ENCODE measurements at regions not wholly inside any gene's neighbourhood (a gene's known extent, or its start where the extent isn't known, plus 50 kb on each side); places are given as distances from the start of the nearest gene placed in this dataset.

DNA sequence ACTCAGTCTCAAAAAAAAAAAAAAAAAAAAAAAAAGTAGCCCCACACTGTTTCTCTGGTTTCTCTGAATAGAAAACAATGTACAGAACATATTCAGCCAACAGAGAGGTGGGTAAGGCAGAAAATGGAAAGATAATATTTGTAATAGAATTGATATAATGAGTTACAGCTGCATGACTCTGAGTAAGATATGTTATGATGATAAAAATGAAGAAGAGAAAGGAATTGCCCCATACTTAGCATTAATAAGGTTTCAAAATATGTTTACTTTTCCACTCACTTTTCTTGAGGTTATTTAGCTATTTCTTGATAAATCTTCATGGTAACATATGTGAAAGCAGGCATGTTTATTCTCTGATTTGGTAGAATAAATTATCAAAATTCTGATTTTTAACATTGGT lies 100.9 kb upstream of the ROBO2 start:
- TF ChIP-seq, protein P1, sequence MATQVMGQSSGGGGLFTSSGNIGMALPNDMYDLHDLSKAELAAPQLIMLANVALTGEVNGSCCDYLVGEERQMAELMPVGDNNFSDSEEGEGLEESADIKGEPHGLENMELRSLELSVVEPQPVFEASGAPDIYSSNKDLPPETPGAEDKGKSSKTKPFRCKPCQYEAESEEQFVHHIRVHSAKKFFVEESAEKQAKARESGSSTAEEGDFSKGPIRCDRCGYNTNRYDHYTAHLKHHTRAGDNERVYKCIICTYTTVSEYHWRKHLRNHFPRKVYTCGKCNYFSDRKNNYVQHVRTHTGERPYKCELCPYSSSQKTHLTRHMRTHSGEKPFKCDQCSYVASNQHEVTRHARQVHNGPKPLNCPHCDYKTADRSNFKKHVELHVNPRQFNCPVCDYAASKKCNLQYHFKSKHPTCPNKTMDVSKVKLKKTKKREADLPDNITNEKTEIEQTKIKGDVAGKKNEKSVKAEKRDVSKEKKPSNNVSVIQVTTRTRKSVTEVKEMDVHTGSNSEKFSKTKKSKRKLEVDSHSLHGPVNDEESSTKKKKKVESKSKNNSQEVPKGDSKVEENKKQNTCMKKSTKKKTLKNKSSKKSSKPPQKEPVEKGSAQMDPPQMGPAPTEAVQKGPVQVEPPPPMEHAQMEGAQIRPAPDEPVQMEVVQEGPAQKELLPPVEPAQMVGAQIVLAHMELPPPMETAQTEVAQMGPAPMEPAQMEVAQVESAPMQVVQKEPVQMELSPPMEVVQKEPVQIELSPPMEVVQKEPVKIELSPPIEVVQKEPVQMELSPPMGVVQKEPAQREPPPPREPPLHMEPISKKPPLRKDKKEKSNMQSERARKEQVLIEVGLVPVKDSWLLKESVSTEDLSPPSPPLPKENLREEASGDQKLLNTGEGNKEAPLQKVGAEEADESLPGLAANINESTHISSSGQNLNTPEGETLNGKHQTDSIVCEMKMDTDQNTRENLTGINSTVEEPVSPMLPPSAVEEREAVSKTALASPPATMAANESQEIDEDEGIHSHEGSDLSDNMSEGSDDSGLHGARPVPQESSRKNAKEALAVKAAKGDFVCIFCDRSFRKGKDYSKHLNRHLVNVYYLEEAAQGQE (IDR thresholded peaks at IDR 0.05; ENCODE audit: low read depth) = no peak
- no peak for TF ChIP-seq RAD21 (IDR thresholded peaks at IDR 0.05; ENCODE audit: low read depth)
- TF ChIP-seq TCF12 (IDR thresholded peaks at IDR 0.05; ENCODE audit: low read depth) = no peak
- no peak for TF ChIP-seq USF1 (IDR thresholded peaks at IDR 0.05)
- no peak for TF ChIP-seq NFIC (IDR thresholded peaks at IDR 0.05)
- TF ChIP-seq CEBPB (IDR thresholded peaks at IDR 0.05) = no peak
- no peak for TF ChIP-seq YY1 (IDR thresholded peaks at IDR 0.05; ENCODE audit: low read depth)
- TF ChIP-seq CREB1 (IDR thresholded peaks at IDR 0.05; ENCODE audit: low read depth) = no peak
- TF ChIP-seq FOXM1 (IDR thresholded peaks at IDR 0.05; ENCODE audit: borderline replicate concordance, low read depth) = no peak
- TF ChIP-seq EGR1 (IDR thresholded peaks at IDR 0.05) = no peak
- no peak for TF ChIP-seq TAF1 (IDR thresholded peaks at IDR 0.05; ENCODE audit: low read depth)
- no peak for TF ChIP-seq ZBTB7A (IDR thresholded peaks at IDR 0.05; ENCODE audit: low read depth)

DNA sequence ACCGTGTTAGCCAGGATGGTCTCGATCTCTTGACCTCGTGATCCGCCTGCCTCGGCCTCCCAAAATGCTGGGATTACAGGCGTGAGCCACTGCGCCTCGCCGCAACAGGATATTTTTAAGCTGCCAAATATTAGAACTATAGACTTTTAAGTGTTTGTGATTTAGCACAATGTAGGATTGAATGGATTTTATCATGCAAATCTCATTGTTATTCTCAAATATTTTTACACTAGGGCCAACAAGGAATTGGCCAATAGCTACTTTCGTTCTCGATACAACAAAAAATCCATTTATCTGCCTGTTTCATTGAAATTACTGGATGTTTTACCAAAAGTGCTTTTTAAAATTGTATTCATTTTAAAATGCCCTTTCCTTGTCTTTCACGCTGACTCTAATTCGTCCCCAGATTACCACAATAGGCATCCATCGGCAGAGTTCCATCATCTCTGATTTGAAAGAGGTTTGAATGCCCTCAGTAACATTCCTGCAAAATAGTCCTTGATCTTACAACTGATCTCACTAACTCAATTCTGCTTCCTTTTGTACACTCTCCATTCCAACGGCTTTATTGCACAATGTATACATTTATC lies 99.6 kb upstream of the ROBO2 start:
- no peak for TF ChIP-seq RAD21 (IDR thresholded peaks at IDR 0.05; ENCODE audit: low read depth)
- no peak for TF ChIP-seq TAF1 (IDR thresholded peaks at IDR 0.05; ENCODE audit: low read depth)
- TF ChIP-seq FOXM1 (IDR thresholded peaks at IDR 0.05; ENCODE audit: borderline replicate concordance, low read depth) = no peak
- TF ChIP-seq TEAD4 (IDR thresholded peaks at IDR 0.05) = no peak
- no peak for TF ChIP-seq CEBPB (IDR thresholded peaks at IDR 0.05)

- TF ChIP-seq, protein P2, sequence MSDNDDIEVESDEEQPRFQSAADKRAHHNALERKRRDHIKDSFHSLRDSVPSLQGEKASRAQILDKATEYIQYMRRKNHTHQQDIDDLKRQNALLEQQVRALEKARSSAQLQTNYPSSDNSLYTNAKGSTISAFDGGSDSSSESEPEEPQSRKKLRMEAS (IDR thresholded peaks at IDR 0.05) = no peak
- TF ChIP-seq CEBPB (IDR thresholded peaks at IDR 0.05) (no peak), TAF1 (IDR thresholded peaks at IDR 0.05; ENCODE audit: low read depth) (no peak), ZBTB7A (IDR thresholded peaks at IDR 0.05; ENCODE audit: low read depth) (no peak), USF1 (IDR thresholded peaks at IDR 0.05) (no peak), NFIC (IDR thresholded peaks at IDR 0.05) (no peak), TEAD4 (IDR thresholded peaks at IDR 0.05) (no peak), EP300 (IDR thresholded peaks at IDR 0.05; ENCODE audit: borderline replicate concordance) (no peak), TCF12 (IDR thresholded peaks at IDR 0.05; ENCODE audit: low read depth) (no peak), CREB1 (IDR thresholded peaks at IDR 0.05; ENCODE audit: low read depth) (no peak), RAD21 (IDR thresholded peaks at IDR 0.05; ENCODE audit: low read depth) (no peak)
- TF ChIP-seq, protein P1 (IDR thresholded peaks at IDR 0.05; ENCODE audit: low read depth) = no peak
These were observed 98.5 kb upstream of the ROBO2 start for GRCh38 chr3:76941376-76941775.

DNA sequence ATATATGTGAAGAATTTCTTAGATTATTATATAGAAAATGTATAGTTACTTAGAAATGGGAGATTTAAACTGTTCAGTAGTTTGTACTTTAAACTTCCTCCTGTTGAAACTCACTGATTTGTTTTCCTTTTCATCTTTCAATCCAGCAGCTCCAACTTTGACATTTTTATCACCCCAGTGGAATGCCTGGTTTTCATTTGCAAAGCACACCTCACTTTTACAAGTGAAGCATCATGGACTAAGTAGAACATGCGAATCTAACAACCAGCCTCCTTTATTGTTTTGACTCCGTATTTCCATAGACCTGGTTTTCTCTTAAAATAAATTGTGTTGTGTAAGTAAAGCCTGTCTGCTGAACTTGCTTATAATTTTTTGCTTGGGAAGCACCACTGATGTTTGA lies 97.8 kb upstream of the ROBO2 start:
- TF ChIP-seq TAF1 (IDR thresholded peaks at IDR 0.05; ENCODE audit: low read depth) = no peak
- TF ChIP-seq EGR1 (IDR thresholded peaks at IDR 0.05) = no peak
- TF ChIP-seq, protein P2 (IDR thresholded peaks at IDR 0.05) = no peak
- TF ChIP-seq TEAD4 (IDR thresholded peaks at IDR 0.05) = no peak
- TF ChIP-seq TCF12 (IDR thresholded peaks at IDR 0.05; ENCODE audit: low read depth) = no peak

- TF ChIP-seq FOXM1 (IDR thresholded peaks at IDR 0.05; ENCODE audit: borderline replicate concordance, low read depth) = no peak
- no peak for TF ChIP-seq TCF12 (IDR thresholded peaks at IDR 0.05; ENCODE audit: low read depth)
- no peak for TF ChIP-seq CEBPB (IDR thresholded peaks at IDR 0.05)
- TF ChIP-seq USF1 (IDR thresholded peaks at IDR 0.05) = no peak
- no peak for TF ChIP-seq ZBTB7A (IDR thresholded peaks at IDR 0.05; ENCODE audit: low read depth)
- TF ChIP-seq, protein P1 (IDR thresholded peaks at IDR 0.05; ENCODE audit: low read depth) = no peak
- no peak for TF ChIP-seq YY1 (IDR thresholded peaks at IDR 0.05; ENCODE audit: low read depth)
- TF ChIP-seq, protein P2 (IDR thresholded peaks at IDR 0.05) = no peak
- TF ChIP-seq NFIC (IDR thresholded peaks at IDR 0.05) = no peak
These were observed 96.8 kb upstream of the ROBO2 start for GRCh38 chr3:76943058-76943457.
